GM23248 (cell line): ENCODE measurements at regions not wholly inside any gene's neighbourhood (a gene's known extent, or its start where the extent isn't known, plus 50 kb on each side); places are given as distances from the start of the nearest gene placed in this dataset.

Source experiments
- EZH2 ChIP-seq: fragments of 200-600 bp; sonication (generic); IDR thresholded peaks from 2 replicates; pipeline ENCODE4 v1.6.1; 2018; ENCODE audit warnings: antibody characterized with exemption, mild to moderate bottlenecking; ENCODE audit not compliant: insufficient read depth, poor library complexity, severe bottlenecking
- EZH2phosphoT487 ChIP-seq: fragments of 200-600 bp; sonication (generic); IDR thresholded peaks from 2 replicates; pipeline ENCODE4 v1.6.1; 2018; ENCODE audit warnings: antibody characterized with exemption, moderate library complexity, mild to moderate bottlenecking, low read depth; ENCODE audit not compliant: insufficient read depth

- TF ChIP-seq EZH2phosphoT487 (no peak), EZH2 (no peak)
These were observed 151.5 kb downstream of the CCDC34 start for GRCh38 chr11:27211370-27212127.
